Caco-2 (cell line): ENCODE measurements at regions not wholly inside any gene's neighbourhood (a gene's known extent, or its start where the extent isn't known, plus 50 kb on each side); places are given as distances from the start of the nearest gene placed in this dataset.

ENCODE experiments used
- BruUV-seq: library from RNA; stranded (reverse); fragments of 400-500 nt; replicated peaks from 2 replicates; lab custom pipeline; 2021; lab: Mats Ljungman, UMichigan
- CTCF ChIA-PET: fragments of 300-600 bp; sonication (Branson Sonifier 250); formaldehyde crosslinking; loops from one replicate; lab custom pipeline; 2022; ENCODE audit warnings: antibody characterized with exemption; lab: Charles Lee
- POLR2A ChIA-PET: fragments of 300-600 bp; sonication (Branson Sonifier 250); formaldehyde crosslinking; loops from one replicate; lab custom pipeline; 2022; ENCODE audit warnings: antibody characterized with exemption; lab: Charles Lee
- DNase-seq, 2 experiments: peaks; one replicate each; pipeline versions ENCODE4 v3.0.0 to v3.0.0-alpha.2; 2020 to 2022
- H3K27me3 ChIP-seq: replicated peaks from 2 replicates; pipeline ENCODE4 v1.6.0; 2011; ENCODE audit warnings: low read length; ENCODE audit not compliant: control insufficient read depth, insufficient read depth
- H3K36me3 ChIP-seq: 2 replicates; pipeline ENCODE4 v1.5.1; 2011; ENCODE audit warnings: low read length; ENCODE audit not compliant: control insufficient read depth, insufficient read depth
- H3K4me1 ChIP-seq: fragments of 250-450 bp; sonication (Bioruptor Pico); 2 replicates; pipeline ENCODE4 v1.5.1; 2020; ENCODE audit warnings: mild to moderate bottlenecking
- H3K4me3 ChIP-seq: 2 replicates; pipeline ENCODE4 v1.5.1; 2011; ENCODE audit warnings: low read depth, mild to moderate bottlenecking, control low read depth, low read length
- H3K9me3 ChIP-seq: fragments of 250-450 bp; sonication (Bioruptor Pico); 2 replicates; pipeline ENCODE4 v1.5.1; 2020; ENCODE audit warnings: mild to moderate bottlenecking, moderate library complexity
- H3K27ac Mint-ChIP-seq: one replicate; pipeline ENCODE4 v1.8.0; 2022; ENCODE audit warnings: mixed read lengths; ENCODE audit not compliant: unreplicated experiment
- H3K27me3 Mint-ChIP-seq: one replicate; pipeline ENCODE4 v1.8.0; 2022; ENCODE audit warnings: mixed read lengths; ENCODE audit not compliant: insufficient read depth, unreplicated experiment
- H3K36me3 Mint-ChIP-seq: one replicate; pipeline ENCODE4 v1.8.0; 2022; ENCODE audit warnings: mild to moderate bottlenecking, mixed read lengths; ENCODE audit not compliant: insufficient read depth, unreplicated experiment
- H3K4me1 Mint-ChIP-seq: one replicate; pipeline ENCODE4 v1.8.0; 2022; ENCODE audit warnings: low read depth, mixed read lengths; ENCODE audit not compliant: unreplicated experiment
- H3K4me3 Mint-ChIP-seq: one replicate; pipeline ENCODE4 v1.8.0; 2022; ENCODE audit warnings: mild to moderate bottlenecking, moderate library complexity, mixed read lengths; ENCODE audit not compliant: unreplicated experiment
- H3K9me3 Mint-ChIP-seq: one replicate; pipeline ENCODE4 v1.8.0; 2022; ENCODE audit warnings: mixed read lengths; ENCODE audit not compliant: unreplicated experiment
- intact Hi-C: fragments of 100-400 bp; cut with micrococcal nuclease; formaldehyde crosslinking; loops from one replicate; pipeline ENCODE4 v1.10.0; 2022; ENCODE audit not compliant: unreplicated experiment
- TF ChIP-seq, protein P1 (sequence below), 2 experiments: fragments of 200-600 bp in 1 of 2; IDR thresholded peaks; 1 replicate in 1 of 2; 2 replicates in 1 of 2; pipeline versions ENCODE4 v1.5.1 to v1.8.0; 2011 to 2022; ENCODE audit warnings: antibody characterized with exemption in 1 of 2, control low read depth in 1 of 2, inconsistent platforms in 1 of 2, low read depth in 1 of 2, low read length in 1 of 2, mild to moderate bottlenecking in 1 of 2, moderate library complexity in 1 of 2; ENCODE audit not compliant: insufficient read depth in 1 of 2, severe bottlenecking in 1 of 2, unreplicated experiment in 1 of 2

DNA sequence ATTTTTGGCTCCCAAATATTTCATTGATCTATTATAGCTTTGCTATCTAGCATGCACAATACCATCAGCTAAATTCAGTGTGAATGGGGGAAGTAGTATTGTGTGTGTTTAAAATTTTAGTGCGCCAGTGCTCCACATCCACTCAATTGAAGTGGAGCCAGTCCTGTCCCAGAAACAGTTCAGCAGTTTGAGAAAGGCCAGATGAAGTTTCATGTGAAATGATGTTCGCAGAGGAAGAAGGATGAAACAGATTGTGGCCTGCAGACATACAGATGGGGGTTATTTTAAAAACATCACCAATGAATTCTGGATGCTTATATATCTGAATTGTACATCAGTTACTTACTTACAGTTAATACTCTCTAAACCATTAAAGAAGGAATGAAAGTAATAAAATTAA is 129.4 kb downstream of the SPRY2 start:
- intact Hi-C loops: loop anchor here (10.0 kb wide), 1 partner anchor 537 kb away; no protein-coding TSS in a partner anchor
- DNase-seq: no peak

DNA sequence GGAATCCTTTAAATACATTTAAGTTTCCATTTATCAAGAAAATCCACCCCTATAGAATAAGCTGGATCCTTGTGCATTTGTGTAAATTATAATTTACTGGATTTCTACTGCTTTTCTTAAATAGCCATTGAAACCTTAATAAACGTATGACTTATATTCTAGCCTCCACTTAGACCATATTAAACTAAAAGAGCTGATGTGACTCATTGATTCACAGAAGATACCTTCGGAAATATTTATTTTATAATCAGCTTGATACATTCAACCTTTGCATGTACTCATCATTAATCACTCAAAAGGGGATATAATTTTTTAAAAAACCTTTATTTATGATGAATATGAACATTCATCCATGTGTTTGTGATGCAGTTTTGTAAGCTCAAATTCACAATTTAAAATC is 136.3 kb downstream of the SPRY2 start:
- H3K4me1 Mint-ChIP-seq: no peaks in the 10 kb centered on the region
- Histone ChIP-seq H3K27me3 (no peaks in the 10 kb centered on the region), H3K36me3 (no peaks in the 10 kb centered on the region), H3K4me1 (no peaks in the 10 kb centered on the region), H3K9me3 (no peaks in the 10 kb centered on the region), H3K4me3 (no peak overlapping the region)
- H3K27me3 Mint-ChIP-seq: no peaks in the 10 kb centered on the region
- no TSS peak for BruUV-seq
- no peaks in the 10 kb centered on the region for H3K36me3 Mint-ChIP-seq
- ChIA-PET POLR2A (no interaction called here), CTCF (no interaction called here)
- TF ChIP-seq, protein P1, sequence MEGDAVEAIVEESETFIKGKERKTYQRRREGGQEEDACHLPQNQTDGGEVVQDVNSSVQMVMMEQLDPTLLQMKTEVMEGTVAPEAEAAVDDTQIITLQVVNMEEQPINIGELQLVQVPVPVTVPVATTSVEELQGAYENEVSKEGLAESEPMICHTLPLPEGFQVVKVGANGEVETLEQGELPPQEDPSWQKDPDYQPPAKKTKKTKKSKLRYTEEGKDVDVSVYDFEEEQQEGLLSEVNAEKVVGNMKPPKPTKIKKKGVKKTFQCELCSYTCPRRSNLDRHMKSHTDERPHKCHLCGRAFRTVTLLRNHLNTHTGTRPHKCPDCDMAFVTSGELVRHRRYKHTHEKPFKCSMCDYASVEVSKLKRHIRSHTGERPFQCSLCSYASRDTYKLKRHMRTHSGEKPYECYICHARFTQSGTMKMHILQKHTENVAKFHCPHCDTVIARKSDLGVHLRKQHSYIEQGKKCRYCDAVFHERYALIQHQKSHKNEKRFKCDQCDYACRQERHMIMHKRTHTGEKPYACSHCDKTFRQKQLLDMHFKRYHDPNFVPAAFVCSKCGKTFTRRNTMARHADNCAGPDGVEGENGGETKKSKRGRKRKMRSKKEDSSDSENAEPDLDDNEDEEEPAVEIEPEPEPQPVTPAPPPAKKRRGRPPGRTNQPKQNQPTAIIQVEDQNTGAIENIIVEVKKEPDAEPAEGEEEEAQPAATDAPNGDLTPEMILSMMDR (IDR thresholded peaks at IDR 0.05; ENCODE audit: insufficient read depth in 1 of 2, low read depth in 1 of 2, low read length in 1 of 2, severe bottlenecking in 1 of 2, unreplicated experiment in 1 of 2): no peak
- intact Hi-C loops: no loop called here
- no peak overlapping the region for H3K27ac Mint-ChIP-seq
- no peak overlapping the region for H3K4me3 Mint-ChIP-seq
- no peak for DNase-seq
- H3K9me3 Mint-ChIP-seq: no peaks in the 10 kb centered on the region

More for the DNA sequence above, 129.4 kb downstream of the SPRY2 start:
- TF ChIP-seq, protein P1 (IDR thresholded peaks at IDR 0.05; ENCODE audit: insufficient read depth in 1 of 2, low read depth in 1 of 2, low read length in 1 of 2, severe bottlenecking in 1 of 2, unreplicated experiment in 1 of 2): no peak
- POLR2A ChIA-PET: interaction anchor here (0.6 kb wide), 1 partner anchor 62 kb away, joined by 3 read pairs; no protein-coding TSS in a partner anchor
- CTCF ChIA-PET: no interaction called here
- Histone ChIP-seq H3K27me3 (no peaks in the 10 kb centered on the region), H3K36me3 (no peaks in the 10 kb centered on the region), H3K4me3 (no peak overlapping the region), H3K4me1 (peaks cover 8% of the 10 kb centered on the region), H3K9me3 (no peaks in the 10 kb centered on the region)
- Mint-ChIP-seq H3K4me3 (no peak overlapping the region), H3K27ac (no peak overlapping the region), H3K4me1 (peaks cover 8% of the 10 kb centered on the region), H3K36me3 (no peaks in the 10 kb centered on the region), H3K27me3 (no peaks in the 10 kb centered on the region), H3K9me3 (no peaks in the 10 kb centered on the region)
- BruUV-seq: no TSS peak

DNA sequence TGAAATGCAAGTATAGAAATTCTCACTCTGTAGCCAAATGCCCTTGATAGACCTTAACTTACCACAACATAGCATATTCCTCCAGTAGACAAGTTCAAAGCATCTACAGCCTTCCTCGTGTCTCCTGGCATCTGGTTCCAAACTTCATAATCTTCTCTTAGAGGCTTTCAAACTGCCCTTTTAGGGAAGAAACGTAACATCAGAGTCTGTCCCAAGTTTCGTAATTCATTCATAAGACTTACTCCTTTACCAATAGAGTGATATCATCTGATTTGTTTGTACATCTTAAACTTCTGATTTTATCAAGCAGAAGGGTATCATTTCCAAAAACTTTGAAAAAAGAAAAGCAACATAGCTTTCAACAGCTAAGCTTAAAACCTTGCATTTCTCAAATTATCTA is 137.4 kb downstream of the SPRY2 start:
- POLR2A ChIA-PET: no interaction called here
- H3K9me3 Mint-ChIP-seq: no peaks in the 10 kb centered on the region
- no peaks in the 10 kb centered on the region for H3K4me1 Mint-ChIP-seq
- DNase-seq: no peak
- TF ChIP-seq, protein P1 (IDR thresholded peaks at IDR 0.05; ENCODE audit: insufficient read depth in 1 of 2, low read depth in 1 of 2, low read length in 1 of 2, severe bottlenecking in 1 of 2, unreplicated experiment in 1 of 2): no peak
- Histone ChIP-seq H3K27me3 (no peaks in the 10 kb centered on the region), H3K36me3 (no peaks in the 10 kb centered on the region), H3K4me3 (no peak overlapping the region), H3K4me1 (no peaks in the 10 kb centered on the region), H3K9me3 (no peaks in the 10 kb centered on the region)
- BruUV-seq: no TSS peak
- CTCF ChIA-PET: no interaction called here
- no peak overlapping the region for H3K27ac Mint-ChIP-seq
- no peaks in the 10 kb centered on the region for H3K36me3 Mint-ChIP-seq
- intact Hi-C loops: no loop called here
- H3K4me3 Mint-ChIP-seq: no peak overlapping the region
- no peaks in the 10 kb centered on the region for H3K27me3 Mint-ChIP-seq
